ENCODE measurements at regions not wholly inside any gene's neighbourhood (a gene's known extent, or its start where the extent isn't known, plus 50 kb on each side); places are given as distances from the start of the nearest gene placed in this dataset.

- Histone ChIP-seq H3K4me3 (no peak overlapping the region), H3K36me3 (no peaks in the 10 kb centered on the region), H3K27me3 (no peaks in the 10 kb centered on the region), H3K4me1 (no peaks in the 10 kb centered on the region), H3K9me3 (no peaks in the 10 kb centered on the region), H3K27ac (no peak overlapping the region)
- DNase-seq (ENCODE audit: low spot score in 2 of 2): no peak
- TF ChIP-seq POLR2A (IDR thresholded peaks at IDR 0.05) (no peak), EP300 (IDR thresholded peaks at IDR 0.05) (no peak)
- TF ChIP-seq, protein P1, sequence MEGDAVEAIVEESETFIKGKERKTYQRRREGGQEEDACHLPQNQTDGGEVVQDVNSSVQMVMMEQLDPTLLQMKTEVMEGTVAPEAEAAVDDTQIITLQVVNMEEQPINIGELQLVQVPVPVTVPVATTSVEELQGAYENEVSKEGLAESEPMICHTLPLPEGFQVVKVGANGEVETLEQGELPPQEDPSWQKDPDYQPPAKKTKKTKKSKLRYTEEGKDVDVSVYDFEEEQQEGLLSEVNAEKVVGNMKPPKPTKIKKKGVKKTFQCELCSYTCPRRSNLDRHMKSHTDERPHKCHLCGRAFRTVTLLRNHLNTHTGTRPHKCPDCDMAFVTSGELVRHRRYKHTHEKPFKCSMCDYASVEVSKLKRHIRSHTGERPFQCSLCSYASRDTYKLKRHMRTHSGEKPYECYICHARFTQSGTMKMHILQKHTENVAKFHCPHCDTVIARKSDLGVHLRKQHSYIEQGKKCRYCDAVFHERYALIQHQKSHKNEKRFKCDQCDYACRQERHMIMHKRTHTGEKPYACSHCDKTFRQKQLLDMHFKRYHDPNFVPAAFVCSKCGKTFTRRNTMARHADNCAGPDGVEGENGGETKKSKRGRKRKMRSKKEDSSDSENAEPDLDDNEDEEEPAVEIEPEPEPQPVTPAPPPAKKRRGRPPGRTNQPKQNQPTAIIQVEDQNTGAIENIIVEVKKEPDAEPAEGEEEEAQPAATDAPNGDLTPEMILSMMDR (IDR thresholded peaks at IDR 0.05): no peak
- 54 to 68% methylated on average over 4 of the region's 4 CpGs for WGBS, 2 donors
These were observed 545.5 kb downstream of the CBLN2 start for GRCh38 chr18:71998547-71999097.

- 75 to 77% methylated on average over 1 of the region's 1 CpG for whole genome bisulfite sequencing, 2 donors
- no peak for DNase-seq (ENCODE audit: low spot score in 2 of 2)
- no peak for TF ChIP-seq EP300 (IDR thresholded peaks at IDR 0.05)
- TF ChIP-seq, protein P1 (IDR thresholded peaks at IDR 0.05): no peak
- TF ChIP-seq POLR2A (IDR thresholded peaks at IDR 0.05): no peak
These were observed 548.2 kb downstream of the CBLN2 start for GRCh38 chr18:71995904-71996465.

GRCh38 chr18:71994273-71994672 lies 549.9 kb downstream of the CBLN2 start:
- H3K36me3 ChIP-seq: no peaks in the 10 kb centered on the region
- WGBS, 2 donors: 70 to 78% methylated on average over 1 of the region's 1 CpG
- H3K4me1 ChIP-seq: no peaks in the 10 kb centered on the region
- no peak for TF ChIP-seq EP300 (IDR thresholded peaks at IDR 0.05)
- TF ChIP-seq, protein P1 (IDR thresholded peaks at IDR 0.05): no peak
- TF ChIP-seq POLR2A (IDR thresholded peaks at IDR 0.05): no peak
- no peak overlapping the region for H3K4me3 ChIP-seq
- H3K27me3 ChIP-seq: no peaks in the 10 kb centered on the region
- no peak overlapping the region for H3K27ac ChIP-seq
- DNase-seq (ENCODE audit: low spot score in 2 of 2): no peak
- H3K9me3 ChIP-seq: no peaks in the 10 kb centered on the region

More at GRCh38 chr18:71995904-71996465, 548.2 kb downstream of the CBLN2 start:
- Histone ChIP-seq H3K27ac (no peak overlapping the region), H3K27me3 (no peaks in the 10 kb centered on the region), H3K9me3 (no peaks in the 10 kb centered on the region), H3K36me3 (no peaks in the 10 kb centered on the region), H3K4me1 (no peaks in the 10 kb centered on the region), H3K4me3 (no peak overlapping the region)

DNA sequence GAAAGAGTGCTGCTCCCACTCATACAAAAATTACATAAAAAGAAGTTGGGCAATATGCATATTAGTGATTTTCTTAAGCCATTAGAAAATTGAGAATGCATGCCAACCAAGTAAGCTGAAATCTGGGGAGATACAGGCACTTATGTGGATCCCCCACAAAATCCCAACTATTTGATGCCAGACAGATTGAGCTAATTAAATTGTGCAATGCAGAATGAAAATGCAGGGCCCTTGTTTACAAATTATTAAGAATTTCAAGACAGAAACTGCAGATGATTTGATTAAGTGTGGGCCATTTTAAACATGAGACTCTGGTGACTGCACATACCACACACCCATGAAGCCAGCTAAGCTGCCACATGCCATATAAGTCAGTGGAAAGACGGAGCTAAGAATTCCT lies 554.5 kb downstream of the CBLN2 start:
- no peaks in the 10 kb centered on the region for H3K27me3 ChIP-seq
- H3K4me1 ChIP-seq: no peaks in the 10 kb centered on the region
- H3K9me3 ChIP-seq: peaks cover 0 to 7% (median 0%) of the 10 kb centered on the region in 4 donors
- H3K36me3 ChIP-seq: no peaks in the 10 kb centered on the region
- 70 to 79% methylated on average over 1 of the region's 1 CpG for WGBS, 2 donors
- H3K4me3 ChIP-seq: no peak overlapping the region
- no peak overlapping the region for H3K27ac ChIP-seq
- DNase-seq (ENCODE audit: low spot score in 2 of 2): no peak
- TF ChIP-seq POLR2A (IDR thresholded peaks at IDR 0.05) (no peak), EP300 (IDR thresholded peaks at IDR 0.05) (no peak)
- TF ChIP-seq, protein P1 (IDR thresholded peaks at IDR 0.05): no peak

GRCh38 chr18:71986351-71987050 lies 557.6 kb downstream of the CBLN2 start:
- H3K9me3 ChIP-seq: peaks cover 0 to 13% (median 0%) of the 10 kb centered on the region in 4 donors
- H3K27ac ChIP-seq: no peak overlapping the region
- DNase-seq (ENCODE audit: low spot score in 2 of 2): no peak
- H3K4me3 ChIP-seq: no peak overlapping the region
- H3K36me3 ChIP-seq: no peaks in the 10 kb centered on the region
- WGBS, 2 donors: 63 to 64% methylated on average over 2 of the region's 2 CpGs
- no peaks in the 10 kb centered on the region for H3K4me1 ChIP-seq
- TF ChIP-seq POLR2A (IDR thresholded peaks at IDR 0.05) (no peak), EP300 (IDR thresholded peaks at IDR 0.05) (no peak)
- TF ChIP-seq, protein P1 (IDR thresholded peaks at IDR 0.05): no peak
- no peaks in the 10 kb centered on the region for H3K27me3 ChIP-seq

Measured in tibial nerve (tissue), 4 donors.